Panc1 (cell line): ENCODE measurements at regions not wholly inside any gene's neighbourhood (a gene's known extent, or its start where the extent isn't known, plus 50 kb on each side); places are given as distances from the start of the nearest gene placed in this dataset.

ENCODE experiments used
- ATAC-seq: fragments of 200-7000 bp; cut with Tn5 transposase; 2 replicates; pipeline ENCODE4 v1.9.1; 2020; ENCODE audit warnings: mild to moderate bottlenecking, moderate library complexity
- BruUV-seq: library from RNA; stranded (reverse); fragments of 400-500 nt; replicated peaks from 2 replicates; lab custom pipeline; 2021; lab: Mats Ljungman, UMichigan
- CTCF ChIA-PET: fragments of 300-600 bp; sonication (Branson Sonifier 250); formaldehyde crosslinking; loops from one replicate; lab custom pipeline; 2022; ENCODE audit warnings: antibody characterized with exemption; lab: Charles Lee
- POLR2A ChIA-PET: fragments of 300-600 bp; sonication (Branson Sonifier 250); formaldehyde crosslinking; loops from one replicate; lab custom pipeline; 2022; ENCODE audit warnings: antibody characterized with exemption; lab: Charles Lee
- DNase-seq: peaks from one replicate; pipeline ENCODE4 v3.0.0-alpha.2; 2010; ENCODE audit warnings: low read depth, low spot score
- H3K27ac ChIP-seq: 2 replicates; pipeline ENCODE4 v1.5.1; 2011; ENCODE audit warnings: mild to moderate bottlenecking, low read length, inconsistent platforms
- H3K27me3 ChIP-seq: fragments of 200-500 bp; sonication (Bioruptor generic); 2 replicates; pipeline ENCODE4 v1.6.0; 2014; ENCODE audit warnings: low read length, inconsistent platforms; ENCODE audit not compliant: control insufficient read depth, insufficient read depth
- H3K36me3 ChIP-seq: fragments of 200-500 bp; sonication (Bioruptor generic); 2 replicates; pipeline ENCODE4 v1.5.1; 2014; ENCODE audit warnings: inconsistent platforms, mild to moderate bottlenecking, low read length, moderate library complexity; ENCODE audit not compliant: control insufficient read depth, insufficient read depth
- H3K4me1 ChIP-seq: 2 replicates; pipeline ENCODE4 v1.5.1; 2011; ENCODE audit warnings: inconsistent platforms, mild to moderate bottlenecking, low read length, moderate library complexity; ENCODE audit not compliant: control insufficient read depth, insufficient read depth
- H3K4me3 ChIP-seq, 2 experiments: 2 replicates each; pipeline ENCODE4 v1.5.1; 2011 to 2012; ENCODE audit warnings: low read depth in 2 of 2, low read length in 2 of 2, mild to moderate bottlenecking in 2 of 2, inconsistent platforms in 1 of 2, moderate library complexity in 1 of 2
- H3K9me3 ChIP-seq: fragments of 200-500 bp; sonication (Bioruptor generic); 2 replicates; pipeline ENCODE4 v1.5.1; 2014; ENCODE audit warnings: low read depth, mild to moderate bottlenecking, inconsistent platforms, low read length, moderate library complexity; ENCODE audit not compliant: control insufficient read depth, insufficient read depth
- CTCF ChIP-seq: fragments of 450-650 bp; IDR thresholded peaks from 2 replicates; pipeline ENCODE4 v1.5.1; 2017; ENCODE audit warnings: mild to moderate bottlenecking
- POLR2AphosphoS5 ChIP-seq: IDR thresholded peaks from 2 replicates; pipeline ENCODE4 v1.6.1; 2012; ENCODE audit warnings: mild to moderate bottlenecking, low read depth, low read length, moderate library complexity
- SIN3A ChIP-seq: IDR thresholded peaks from 2 replicates; pipeline ENCODE4 v1.6.1; 2012; ENCODE audit warnings: low read depth, mild to moderate bottlenecking, low read length, moderate library complexity, borderline replicate concordance; ENCODE audit not compliant: insufficient read depth
- TCF7L2 ChIP-seq: IDR thresholded peaks from 2 replicates; pipeline ENCODE4 v1.6.1; 2011; ENCODE audit warnings: mild to moderate bottlenecking, low read depth, low read length, inconsistent platforms
- in situ Hi-C: cut with HindIII; loops from 2 replicates; pipeline ENCODE4 v1.10.0; 2016; ENCODE audit warnings: low sequenced_read_pairs, low pct_unique_long_range_greater_than_20kb
- intact Hi-C: fragments of 100-400 bp; cut with micrococcal nuclease; formaldehyde crosslinking; loops from one replicate; pipeline ENCODE4 v1.10.0; 2022; ENCODE audit not compliant: unreplicated experiment
- TF ChIP-seq, protein P1 (sequence below), 2 experiments: IDR thresholded peaks; 2 replicates each; pipeline ENCODE4 v1.6.1; 2011 to 2012; ENCODE audit warnings: low read depth in 2 of 2, control low read depth in 1 of 2, low read length in 1 of 2, mild to moderate bottlenecking in 1 of 2, moderate library complexity in 1 of 2; ENCODE audit not compliant: insufficient read depth in 1 of 2

GRCh38 chr18:51537487-51537886, 340.0 kb upstream of the MEX3C start:
- intact Hi-C loops, result no loop called here
- Histone ChIP-seq H3K27ac (no peak overlapping the region), H3K4me3 (no peak overlapping the region), H3K9me3 (no peaks in the 10 kb centered on the region), H3K36me3 (no peaks in the 10 kb centered on the region), H3K4me1 (no peaks in the 10 kb centered on the region), H3K27me3 (no peaks in the 10 kb centered on the region)
- TF ChIP-seq SIN3A (no peak), TCF7L2 (no peak), POLR2AphosphoS5 (no peak), CTCF (no peak)
- TF ChIP-seq, protein P1, sequence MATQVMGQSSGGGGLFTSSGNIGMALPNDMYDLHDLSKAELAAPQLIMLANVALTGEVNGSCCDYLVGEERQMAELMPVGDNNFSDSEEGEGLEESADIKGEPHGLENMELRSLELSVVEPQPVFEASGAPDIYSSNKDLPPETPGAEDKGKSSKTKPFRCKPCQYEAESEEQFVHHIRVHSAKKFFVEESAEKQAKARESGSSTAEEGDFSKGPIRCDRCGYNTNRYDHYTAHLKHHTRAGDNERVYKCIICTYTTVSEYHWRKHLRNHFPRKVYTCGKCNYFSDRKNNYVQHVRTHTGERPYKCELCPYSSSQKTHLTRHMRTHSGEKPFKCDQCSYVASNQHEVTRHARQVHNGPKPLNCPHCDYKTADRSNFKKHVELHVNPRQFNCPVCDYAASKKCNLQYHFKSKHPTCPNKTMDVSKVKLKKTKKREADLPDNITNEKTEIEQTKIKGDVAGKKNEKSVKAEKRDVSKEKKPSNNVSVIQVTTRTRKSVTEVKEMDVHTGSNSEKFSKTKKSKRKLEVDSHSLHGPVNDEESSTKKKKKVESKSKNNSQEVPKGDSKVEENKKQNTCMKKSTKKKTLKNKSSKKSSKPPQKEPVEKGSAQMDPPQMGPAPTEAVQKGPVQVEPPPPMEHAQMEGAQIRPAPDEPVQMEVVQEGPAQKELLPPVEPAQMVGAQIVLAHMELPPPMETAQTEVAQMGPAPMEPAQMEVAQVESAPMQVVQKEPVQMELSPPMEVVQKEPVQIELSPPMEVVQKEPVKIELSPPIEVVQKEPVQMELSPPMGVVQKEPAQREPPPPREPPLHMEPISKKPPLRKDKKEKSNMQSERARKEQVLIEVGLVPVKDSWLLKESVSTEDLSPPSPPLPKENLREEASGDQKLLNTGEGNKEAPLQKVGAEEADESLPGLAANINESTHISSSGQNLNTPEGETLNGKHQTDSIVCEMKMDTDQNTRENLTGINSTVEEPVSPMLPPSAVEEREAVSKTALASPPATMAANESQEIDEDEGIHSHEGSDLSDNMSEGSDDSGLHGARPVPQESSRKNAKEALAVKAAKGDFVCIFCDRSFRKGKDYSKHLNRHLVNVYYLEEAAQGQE (IDR thresholded peaks at IDR 0.05; ENCODE audit: insufficient read depth in 1 of 2, low read depth in 2 of 2, low read length in 1 of 2), result no peak
- no TSS peak for BruUV-seq
- CTCF ChIA-PET, result no interaction called here
- no peak for DNase-seq
- POLR2A ChIA-PET, result no interaction called here
- in situ Hi-C loops, result no loop called here
- no peak for ATAC-seq

DNA sequence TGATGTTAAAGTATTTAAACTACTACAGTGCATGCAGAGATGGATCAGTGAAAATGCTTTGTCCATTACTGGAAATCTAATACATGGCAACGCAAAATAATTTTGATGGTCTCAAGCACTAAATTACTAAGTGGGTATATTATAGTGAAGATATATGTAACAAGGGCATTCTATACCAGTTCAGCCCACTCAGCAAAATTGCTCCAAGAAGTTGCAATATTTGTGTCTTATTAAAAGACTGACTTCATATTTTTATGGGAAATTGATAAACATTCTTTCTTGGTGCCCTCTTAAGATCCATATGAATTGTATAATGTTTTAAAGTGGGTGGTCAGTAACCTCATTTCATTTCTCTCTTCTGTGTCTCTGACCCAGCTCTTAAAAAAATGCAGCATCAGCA, 343.1 kb upstream of the MEX3C start:
- no TSS peak for BruUV-seq

More for the DNA sequence above, 343.1 kb upstream of the MEX3C start:
- ChIA-PET CTCF (no interaction called here), POLR2A (no interaction called here)
- no peak for DNase-seq
- Histone ChIP-seq H3K9me3 (no peaks in the 10 kb centered on the region), H3K36me3 (no peaks in the 10 kb centered on the region), H3K27me3 (no peaks in the 10 kb centered on the region), H3K4me3 (no peak overlapping the region), H3K4me1 (no peaks in the 10 kb centered on the region), H3K27ac (no peak overlapping the region)
- in situ Hi-C loops (no loop called here), intact Hi-C loops (no loop called here)
- no peak for ATAC-seq
- TF ChIP-seq POLR2AphosphoS5 (no peak), SIN3A (no peak), TCF7L2 (no peak), CTCF (no peak)
- TF ChIP-seq, protein P1 (IDR thresholded peaks at IDR 0.05; ENCODE audit: insufficient read depth in 1 of 2, low read depth in 2 of 2, low read length in 1 of 2), result no peak
